SK-N-MC (cell line): ENCODE measurements at regions not wholly inside any gene's neighbourhood (a gene's known extent, or its start where the extent isn't known, plus 50 kb on each side); places are given as distances from the start of the nearest gene placed in this dataset.

Experiments used
- EZH2 ChIP-seq: fragments of 200-600 bp; sonication (generic); IDR thresholded peaks from one replicate; pipeline ENCODE4 v1.6.1; 2017; ENCODE audit warnings: antibody characterized with exemption
- FOXP2 ChIP-seq: optimal IDR thresholded peaks from 2 replicates; pipeline ENCODE3; 2011; ENCODE audit warnings: mild to moderate bottlenecking, moderate library complexity; ENCODE audit not compliant: insufficient read depth; ENCODE audit errors: extremely low read length, control extremely low read depth
- POLR2AphosphoS5 ChIP-seq: IDR thresholded peaks from 2 replicates; pipeline ENCODE4 v1.6.1; 2012; ENCODE audit warnings: mild to moderate bottlenecking, low read depth, low read length, borderline replicate concordance

DNA sequence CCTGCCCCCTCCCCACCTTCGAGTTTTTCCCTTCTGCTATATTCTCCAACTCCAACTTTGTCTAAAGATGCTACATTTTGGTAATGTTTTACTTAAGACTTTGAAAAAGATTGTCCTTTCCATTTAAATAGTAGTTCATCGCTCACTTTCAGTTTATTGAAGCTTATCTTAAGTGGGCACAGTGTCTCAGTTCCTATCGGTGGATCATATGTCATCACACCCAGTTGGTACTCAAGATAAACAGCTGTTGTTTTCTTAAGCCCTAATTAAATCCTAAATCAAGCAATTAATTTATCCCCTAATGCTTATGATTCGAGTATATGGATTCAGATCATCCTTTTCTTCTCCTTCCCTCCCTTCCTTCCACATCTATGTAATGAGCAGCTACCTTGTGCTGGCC is 210.7 kb downstream of the TLE3 start:
- no peak for TF ChIP-seq POLR2AphosphoS5
- no peak for TF ChIP-seq EZH2
- no peak for TF ChIP-seq FOXP2
